GM21576 (cell line): ENCODE measurements at regions not wholly inside any gene's neighbourhood (a gene's known extent, or its start where the extent isn't known, plus 50 kb on each side); places are given as distances from the start of the nearest gene placed in this dataset.

Experiments
- ATAC-seq: cut with Tn5 transposase; IDR thresholded peaks from one replicate; pipeline ENCODE4 v1.9.1; 2021; ENCODE audit warnings: mild to moderate bottlenecking, moderate library complexity; ENCODE audit not compliant: unreplicated experiment

GRCh38 chr2:42910645-42911405 lies 118.4 kb upstream of the HAAO start:
- no peak for ATAC-seq

GRCh38 chr2:42909966-42910365 lies 117.6 kb upstream of the HAAO start:
- no peak for ATAC-seq

GRCh38 chr2:42908518-42909200 lies 116.3 kb upstream of the HAAO start:
- ATAC-seq = no peak

- ATAC-seq = no peak
These were observed 115.5 kb upstream of the HAAO start for GRCh38 chr2:42907835-42908234.

GRCh38 chr2:42906557-42907411 lies 114.4 kb upstream of the HAAO start:
- ATAC-seq = no peak

GRCh38 chr2:42906111-42906556 lies 113.8 kb upstream of the HAAO start:
- no peak for ATAC-seq

GRCh38 chr2:42905341-42906110 lies 113.1 kb upstream of the HAAO start:
- no peak for ATAC-seq

GRCh38 chr2:42904576-42904876 lies 112.1 kb upstream of the HAAO start:
- no peak for ATAC-seq

GRCh38 chr2:42903821-42904575 lies 111.6 kb upstream of the HAAO start:
- ATAC-seq = no peak

- ATAC-seq = no peak
These were observed 110.7 kb upstream of the HAAO start for GRCh38 chr2:42902939-42903709.

- no peak for ATAC-seq
These were observed 108.8 kb upstream of the HAAO start for GRCh38 chr2:42901076-42901640.

- no peak for ATAC-seq
These were observed 108.0 kb upstream of the HAAO start for GRCh38 chr2:42900289-42900891.

- no peak for ATAC-seq
These were observed 105.0 kb upstream of the HAAO start for GRCh38 chr2:42897358-42897757.

- no peak for ATAC-seq
These were observed 103.4 kb upstream of the HAAO start for GRCh38 chr2:42895791-42896135.

GRCh38 chr2:42895134-42895790 lies 102.9 kb upstream of the HAAO start:
- no peak for ATAC-seq

- no peak for ATAC-seq
These were observed 100.8 kb upstream of the HAAO start for GRCh38 chr2:42893047-42893758.

GRCh38 chr2:42890791-42891355 lies 98.5 kb upstream of the HAAO start:
- ATAC-seq = no peak
